ENCODE measurements at regions not wholly inside any gene's neighbourhood (a gene's known extent, or its start where the extent isn't known, plus 50 kb on each side); places are given as distances from the start of the nearest gene placed in this dataset.

GRCh38 chr2:156199588-156199987 lies 132.9 kb downstream of the NR4A2 start (continued):
- TF ChIP-seq AFF4 (CRISPR knock-in tag; IDR thresholded peaks at IDR 0.05; ENCODE audit: borderline replicate concordance), result no peak
- TF ChIP-seq E2F1 (CRISPR knock-in tag; IDR thresholded peaks at IDR 0.05), result no peak
- no peak for TF ChIP-seq GTF2I (CRISPR knock-in tag; conservative IDR thresholded peaks at IDR 0.05)
- TF ChIP-seq ATF2 (CRISPR knock-in tag; IDR thresholded peaks at IDR 0.05; ENCODE audit: borderline replicate concordance, low read depth), result no peak

- ATAC-seq, result no peak
- DNase-seq (ENCODE audit: low spot score), result no peak
- Mint-ChIP-seq H3K36me3 (peaks cover 4% of the 10 kb centered on the region; the same call in 1 of the 2 replicates), H3K27ac (no peak overlapping the region), H3K4me3 (no peak overlapping the region), H3K27me3 (ENCODE audit: low read depth) (no peaks in the 10 kb centered on the region), H3K9me3 (peaks cover 4% of the 10 kb centered on the region; the same call in 1 of the 2 replicates), H3K4me1 (peaks cover 26% of the 10 kb centered on the region)
- POLR2A ChIA-PET, result interaction anchor here (1.0 kb wide), 1 partner anchor 124 kb away, joined by 5 read pairs; no protein-coding TSS in a partner anchor
- no peak for TF ChIP-seq ZNF317 (CRISPR knock-in tag; IDR thresholded peaks at IDR 0.05; ENCODE audit: borderline replicate concordance, low read depth)
- no peak for TF ChIP-seq ATF6 (CRISPR knock-in tag; IDR thresholded peaks at IDR 0.05)
- no peak for TF ChIP-seq ATF2 (CRISPR knock-in tag; IDR thresholded peaks at IDR 0.05; ENCODE audit: borderline replicate concordance, low read depth)
- TF ChIP-seq SP1 (CRISPR knock-in tag; conservative IDR thresholded peaks at IDR 0.05), result no peak
- TF ChIP-seq IRF1 (CRISPR knock-in tag; IDR thresholded peaks at IDR 0.05), result no peak
- TF ChIP-seq ERG (CRISPR knock-in tag; IDR thresholded peaks at IDR 0.05), result no peak
- CTCF ChIA-PET, result no interaction called here
These were observed 136.5 kb downstream of the NR4A2 start for GRCh38 chr2:156196031-156196430.

- peaks cover 4% of the 10 kb centered on the region; the same call in 1 of the 2 replicates for H3K36me3 Mint-ChIP-seq
- no peak overlapping the region for H3K4me3 Mint-ChIP-seq
- DNase-seq (ENCODE audit: low spot score) (no peak), ATAC-seq (peak; percentile 50)
- CTCF ChIA-PET, result interaction anchor here (1.1 kb wide), 1 partner anchor 136 kb away, joined by 3 read pairs; no protein-coding TSS in a partner anchor
- H3K9me3 Mint-ChIP-seq, result peaks cover 4% of the 10 kb centered on the region; the same call in 1 of the 2 replicates
- H3K27ac Mint-ChIP-seq, result no peak overlapping the region
- no peaks in the 10 kb centered on the region for H3K27me3 Mint-ChIP-seq (ENCODE audit: low read depth)
- POLR2A ChIA-PET, result no interaction called here
- peaks cover 30% of the 10 kb centered on the region for H3K4me1 Mint-ChIP-seq
- no peak for TF ChIP-seq FOXP1 (CRISPR knock-in tag; IDR thresholded peaks at IDR 0.05; ENCODE audit: borderline replicate concordance)
These were observed 140.1 kb downstream of the NR4A2 start for GRCh38 chr2:156192468-156192867.
